ENCODE measurements at regions not wholly inside any gene's neighbourhood (a gene's known extent, or its start where the extent isn't known, plus 50 kb on each side); places are given as distances from the start of the nearest gene placed in this dataset.
"Not testable (repeated sequence)": the region's sequence is repeated elsewhere in the genome, so short reads cannot be mapped to it uniquely, and the experiment has no call there.

- Mint-ChIP-seq H3K27ac (no peak overlapping the region), H3K4me1 (peaks cover 0 to 2% (median 0%) of the 10 kb centered on the region in 4 donors), H3K27me3 (peaks cover 12 to 51% (median 25%) of the 10 kb centered on the region in 5 donors), H3K9me3 (peaks cover 0 to 10% (median 4%) of the 10 kb centered on the region in 9 donors), H3K36me3 (peaks cover 0 to 6% (median 0%) of the 10 kb centered on the region in 3 donors), H3K4me3 (no peak overlapping the region)
- POLR2A ChIA-PET: no interaction called here
- no peak for DNase-seq
- no peak for ATAC-seq
Observed at GRCh38 chr16:80915079-80915450, 91.6 kb downstream of the CMC2 start.

- H3K9me3 Mint-ChIP-seq: peaks cover 0 to 10% (median 4%) of the 10 kb centered on the region in 9 donors
- no peak overlapping the region for H3K27ac Mint-ChIP-seq
- H3K4me1 Mint-ChIP-seq: no peaks in the 10 kb centered on the region
- peaks cover 0 to 6% (median 0%) of the 10 kb centered on the region in 3 donors for H3K36me3 Mint-ChIP-seq
- ATAC-seq: no peak
- POLR2A ChIA-PET: no interaction called here
- no peak overlapping the region for H3K4me3 Mint-ChIP-seq
- DNase-seq: no peak
- H3K27me3 Mint-ChIP-seq: peaks cover 10 to 50% (median 21%) of the 10 kb centered on the region in 5 donors
Observed at GRCh38 chr16:80914379-80915078, 92.2 kb downstream of the CMC2 start.

GRCh38 chr16:80913397-80913796 lies 93.3 kb downstream of the CMC2 start:
- Mint-ChIP-seq H3K27me3 (peaks cover 7 to 46% (median 19%) of the 10 kb centered on the region in 5 donors), H3K4me1 (no peaks in the 10 kb centered on the region), H3K27ac (peak overlapping the region in 1 of 10 donors; percentile 29), H3K4me3 (no peak overlapping the region), H3K9me3 (peaks cover 0 to 10% (median 4%) of the 10 kb centered on the region in 9 donors), H3K36me3 (peaks cover 0 to 6% (median 0%) of the 10 kb centered on the region in 3 donors)
- ATAC-seq (no peak), DNase-seq (no peak)
- POLR2A ChIA-PET: no interaction called here

- Mint-ChIP-seq H3K4me3 (no peak overlapping the region), H3K4me1 (no peaks in the 10 kb centered on the region), H3K27me3 (peaks cover 7 to 39% (median 16%) of the 10 kb centered on the region in 5 donors), H3K9me3 (peaks cover 0 to 10% (median 4%) of the 10 kb centered on the region in 9 donors), H3K27ac (no peak overlapping the region), H3K36me3 (peaks cover 0 to 6% (median 0%) of the 10 kb centered on the region in 3 donors)
- no peak for ATAC-seq
- POLR2A ChIA-PET: no interaction called here
- DNase-seq: no peak
Observed at GRCh38 chr16:80912651-80913050, 94.0 kb downstream of the CMC2 start.

- Mint-ChIP-seq H3K9me3 (peaks cover 0 to 9% (median 4%) of the 10 kb centered on the region in 9 donors), H3K27ac (no peak overlapping the region), H3K27me3 (peaks cover 7 to 34% (median 13%) of the 10 kb centered on the region in 5 donors), H3K36me3 (peaks cover 0 to 6% (median 0%) of the 10 kb centered on the region in 3 donors), H3K4me1 (no peaks in the 10 kb centered on the region), H3K4me3 (no peak overlapping the region)
- POLR2A ChIA-PET: no interaction called here
- no peak for DNase-seq
- no peak for ATAC-seq
Observed at GRCh38 chr16:80910434-80910833, 96.3 kb downstream of the CMC2 start.

- peaks cover 5 to 34% (median 10%) of the 10 kb centered on the region in 5 donors for H3K27me3 Mint-ChIP-seq
- H3K4me1 Mint-ChIP-seq: no peaks in the 10 kb centered on the region
- peaks cover 0 to 9% (median 4%) of the 10 kb centered on the region in 9 donors for H3K9me3 Mint-ChIP-seq
- H3K4me3 Mint-ChIP-seq: no peak overlapping the region
- peaks cover 0 to 6% (median 0%) of the 10 kb centered on the region in 3 donors for H3K36me3 Mint-ChIP-seq
- POLR2A ChIA-PET: no interaction called here
- DNase-seq (no peak), ATAC-seq (no peak)
- no peak overlapping the region for H3K27ac Mint-ChIP-seq
Observed at GRCh38 chr16:80909720-80910119, 97.0 kb downstream of the CMC2 start.

GRCh38 chr16:80906169-80906568 lies 100.5 kb downstream of the CMC2 start:
- H3K27ac Mint-ChIP-seq, H3K4me1 Mint-ChIP-seq, H3K9me3 Mint-ChIP-seq, DNase-seq, H3K36me3 Mint-ChIP-seq, POLR2A ChIA-PET, H3K4me3 Mint-ChIP-seq, ATAC-seq: not testable (repeated sequence)
- peaks cover 0 to 23% (median 5%) of the 10 kb centered on the region in 5 donors for H3K27me3 Mint-ChIP-seq

- Mint-ChIP-seq H3K36me3 (no peaks in the 10 kb centered on the region), H3K4me3 (no peak overlapping the region), H3K27ac (no peak overlapping the region), H3K9me3 (no peaks in the 10 kb centered on the region), H3K27me3 (peaks cover 0 to 11% (median 5%) of the 10 kb centered on the region in 5 donors), H3K4me1 (no peaks in the 10 kb centered on the region)
- POLR2A ChIA-PET: no interaction called here
- ATAC-seq (no peak), DNase-seq (no peak)
Observed at GRCh38 chr16:80903616-80904015, 99.2 kb upstream of the CDYL2 start.

GRCh38 chr16:80902306-80903110 lies 98.1 kb upstream of the CDYL2 start:
- H3K27me3 Mint-ChIP-seq: peaks cover 0 to 9% (median 5%) of the 10 kb centered on the region in 5 donors
- no peaks in the 10 kb centered on the region for H3K4me1 Mint-ChIP-seq
- POLR2A ChIA-PET: no interaction called here
- peak overlapping the region in 1 of 10 donors; percentile 10 for H3K4me3 Mint-ChIP-seq
- H3K27ac Mint-ChIP-seq: peak overlapping the region in 1 of 10 donors; percentile 25
- no peaks in the 10 kb centered on the region for H3K9me3 Mint-ChIP-seq
- DNase-seq: no peak
- ATAC-seq: no peak
- no peaks in the 10 kb centered on the region for H3K36me3 Mint-ChIP-seq

- Mint-ChIP-seq H3K4me3 (no peak overlapping the region), H3K9me3 (no peaks in the 10 kb centered on the region)
Observed at GRCh38 chr16:80900593-80900954, 96.2 kb upstream of the CDYL2 start.

GRCh38 chr16:80899809-80900592 lies 95.6 kb upstream of the CDYL2 start:
- no peak for ATAC-seq
- H3K27ac Mint-ChIP-seq: peak overlapping the region in 1 of 10 donors; percentile 43
- POLR2A ChIA-PET: no interaction called here

More at GRCh38 chr16:80900593-80900954, 96.2 kb upstream of the CDYL2 start:
- POLR2A ChIA-PET: no interaction called here
- Mint-ChIP-seq H3K27me3 (peaks cover 0 to 9% (median 5%) of the 10 kb centered on the region in 5 donors), H3K27ac (no peak overlapping the region), H3K36me3 (no peaks in the 10 kb centered on the region), H3K4me1 (no peaks in the 10 kb centered on the region)
- no peak for ATAC-seq
- no peak for DNase-seq

GRCh38 chr16:80896776-80897175 lies 92.4 kb upstream of the CDYL2 start:
- H3K27me3 Mint-ChIP-seq: peaks cover 0 to 12% (median 5%) of the 10 kb centered on the region in 5 donors
- POLR2A ChIA-PET: no interaction called here
- no peak overlapping the region for H3K4me3 Mint-ChIP-seq
- no peak for DNase-seq
- H3K27ac Mint-ChIP-seq: no peak overlapping the region
- no peak for ATAC-seq
- H3K9me3 Mint-ChIP-seq: no peaks in the 10 kb centered on the region
- no peaks in the 10 kb centered on the region for H3K36me3 Mint-ChIP-seq
- no peaks in the 10 kb centered on the region for H3K4me1 Mint-ChIP-seq

More at GRCh38 chr16:80899809-80900592, 95.6 kb upstream of the CDYL2 start:
- H3K27me3 Mint-ChIP-seq: peaks cover 0 to 12% (median 5%) of the 10 kb centered on the region in 5 donors
- H3K9me3 Mint-ChIP-seq: no peaks in the 10 kb centered on the region
- no peak for DNase-seq
- no peak overlapping the region for H3K4me3 Mint-ChIP-seq
- H3K4me1 Mint-ChIP-seq: no peaks in the 10 kb centered on the region
- no peaks in the 10 kb centered on the region for H3K36me3 Mint-ChIP-seq
